NCI-H128 (cell line): ENCODE measurements at regions not wholly inside any gene's neighbourhood (a gene's known extent, or its start where the extent isn't known, plus 50 kb on each side); places are given as distances from the start of the nearest gene placed in this dataset.
"Not testable (repeated sequence)": the region's sequence is repeated elsewhere in the genome, so short reads cannot be mapped to it uniquely, and the experiment has no call there.

Source experiments
- DNase-seq: peaks from one replicate; lab custom pipeline; 2025; ENCODE audit not compliant: unreplicated experiment; lab: John Stamatoyannopoulos, UW

GRCh38 chr19:28608292-28608691 is 604.7 kb downstream of the UQCRFS1 start:
- no peak for DNase-seq

GRCh38 chr19:28607066-28607583 is 605.8 kb downstream of the UQCRFS1 start:
- no peak for DNase-seq

GRCh38 chr19:28606269-28607032 is 606.5 kb downstream of the UQCRFS1 start:
- no peak for DNase-seq

- no peak for DNase-seq
Observed at GRCh38 chr19:28605501-28606268, 607.3 kb downstream of the UQCRFS1 start.

GRCh38 chr19:28603453-28603852 is 609.5 kb downstream of the UQCRFS1 start:
- DNase-seq: no peak

- DNase-seq: no peak
Observed at GRCh38 chr19:28602675-28603298, 610.2 kb downstream of the UQCRFS1 start.

- no peak for DNase-seq
Observed at GRCh38 chr19:28601723-28602440, 611.1 kb downstream of the UQCRFS1 start.

- no peak for DNase-seq
Observed at GRCh38 chr19:28598861-28599260, 614.1 kb downstream of the UQCRFS1 start.

GRCh38 chr19:28596561-28597071 is 616.3 kb downstream of the UQCRFS1 start:
- no peak for DNase-seq

- no peak for DNase-seq
Observed at GRCh38 chr19:28595722-28596480, 617.0 kb downstream of the UQCRFS1 start.

GRCh38 chr19:28594737-28595136 is 618.2 kb downstream of the UQCRFS1 start:
- no peak for DNase-seq

GRCh38 chr19:28589991-28590411 is 623.0 kb downstream of the UQCRFS1 start:
- DNase-seq: not testable (repeated sequence)

GRCh38 chr19:28586474-28586873 is 626.5 kb downstream of the UQCRFS1 start:
- DNase-seq: no peak

- DNase-seq: no peak
Observed at GRCh38 chr19:28585796-28586195, 627.2 kb downstream of the UQCRFS1 start.

GRCh38 chr19:28583713-28584112 is 629.2 kb downstream of the UQCRFS1 start:
- DNase-seq: no peak

GRCh38 chr19:28583242-28583641 is 629.7 kb downstream of the UQCRFS1 start:
- no peak for DNase-seq

- DNase-seq: no peak
Observed at GRCh38 chr19:28582796-28583195, 630.2 kb downstream of the UQCRFS1 start.

GRCh38 chr19:28582344-28582743 is 630.6 kb downstream of the UQCRFS1 start:
- DNase-seq: no peak

GRCh38 chr19:28581468-28581770 is 631.5 kb downstream of the UQCRFS1 start:
- DNase-seq: no peak

GRCh38 chr19:28578786-28579505 is 634.0 kb downstream of the UQCRFS1 start:
- DNase-seq: no peak
